ENCODE measurements at regions not wholly inside any gene's neighbourhood (a gene's known extent, or its start where the extent isn't known, plus 50 kb on each side); places are given as distances from the start of the nearest gene placed in this dataset.
"Not testable (repeated sequence)": the region's sequence is repeated elsewhere in the genome, so short reads cannot be mapped to it uniquely, and the experiment has no call there.

DNA sequence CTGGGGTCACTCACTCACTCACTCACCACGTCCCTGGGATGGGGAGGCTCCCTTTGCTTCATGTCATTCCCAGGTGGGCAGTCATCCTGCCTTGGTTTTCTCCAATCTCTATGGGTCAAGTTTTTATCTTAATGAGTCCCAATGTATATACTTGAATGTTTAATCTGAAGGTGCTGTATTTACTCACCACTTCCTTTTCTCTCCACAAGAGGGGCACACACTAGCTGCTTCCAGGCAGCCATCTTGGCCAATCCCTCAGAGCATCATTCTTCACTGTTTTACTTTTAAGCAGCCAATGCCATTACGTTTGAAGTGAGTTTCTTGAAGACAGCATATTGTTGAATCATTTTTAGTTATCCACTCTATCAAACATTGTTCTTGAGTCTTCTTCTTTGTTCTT lies 153.4 kb upstream of the ARSJ start:
- Histone ChIP-seq H3K27me3 (ENCODE audit: control insufficient read depth, insufficient read depth, low read length) (no peaks in the 10 kb centered on the region), H3K9ac (ENCODE audit: low read length in 3 of 3) (no peak overlapping the region), H3K4me1 (ENCODE audit: control insufficient read depth in 2 of 3, insufficient read depth in 2 of 3, low read depth in 1 of 3, low read length in 3 of 3) (no peaks in the 10 kb centered on the region), H3K4me3 (ENCODE audit: low read length in 3 of 3) (no peak overlapping the region), H3K36me3 (ENCODE audit: control insufficient read depth in 2 of 3, insufficient read depth in 3 of 3, low read length in 3 of 3) (no peaks in the 10 kb centered on the region), H3K9me3 (ENCODE audit: control insufficient read depth in 2 of 3, insufficient read depth in 1 of 3, low read length in 3 of 3) (no peaks in the 10 kb centered on the region), H3K27ac (ENCODE audit: low read depth in 2 of 2, low read length in 2 of 2) (no peak overlapping the region)
- FAIRE-seq, result no peak
- intact Hi-C loops (cut with DNase I), result no loop called here
- TF ChIP-seq, protein P1, sequence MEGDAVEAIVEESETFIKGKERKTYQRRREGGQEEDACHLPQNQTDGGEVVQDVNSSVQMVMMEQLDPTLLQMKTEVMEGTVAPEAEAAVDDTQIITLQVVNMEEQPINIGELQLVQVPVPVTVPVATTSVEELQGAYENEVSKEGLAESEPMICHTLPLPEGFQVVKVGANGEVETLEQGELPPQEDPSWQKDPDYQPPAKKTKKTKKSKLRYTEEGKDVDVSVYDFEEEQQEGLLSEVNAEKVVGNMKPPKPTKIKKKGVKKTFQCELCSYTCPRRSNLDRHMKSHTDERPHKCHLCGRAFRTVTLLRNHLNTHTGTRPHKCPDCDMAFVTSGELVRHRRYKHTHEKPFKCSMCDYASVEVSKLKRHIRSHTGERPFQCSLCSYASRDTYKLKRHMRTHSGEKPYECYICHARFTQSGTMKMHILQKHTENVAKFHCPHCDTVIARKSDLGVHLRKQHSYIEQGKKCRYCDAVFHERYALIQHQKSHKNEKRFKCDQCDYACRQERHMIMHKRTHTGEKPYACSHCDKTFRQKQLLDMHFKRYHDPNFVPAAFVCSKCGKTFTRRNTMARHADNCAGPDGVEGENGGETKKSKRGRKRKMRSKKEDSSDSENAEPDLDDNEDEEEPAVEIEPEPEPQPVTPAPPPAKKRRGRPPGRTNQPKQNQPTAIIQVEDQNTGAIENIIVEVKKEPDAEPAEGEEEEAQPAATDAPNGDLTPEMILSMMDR (IDR thresholded peaks at IDR 0.05; ENCODE audit: borderline replicate concordance, extremely low read depth, insufficient read depth), result no peak
- DNase-seq, result no peak

DNA sequence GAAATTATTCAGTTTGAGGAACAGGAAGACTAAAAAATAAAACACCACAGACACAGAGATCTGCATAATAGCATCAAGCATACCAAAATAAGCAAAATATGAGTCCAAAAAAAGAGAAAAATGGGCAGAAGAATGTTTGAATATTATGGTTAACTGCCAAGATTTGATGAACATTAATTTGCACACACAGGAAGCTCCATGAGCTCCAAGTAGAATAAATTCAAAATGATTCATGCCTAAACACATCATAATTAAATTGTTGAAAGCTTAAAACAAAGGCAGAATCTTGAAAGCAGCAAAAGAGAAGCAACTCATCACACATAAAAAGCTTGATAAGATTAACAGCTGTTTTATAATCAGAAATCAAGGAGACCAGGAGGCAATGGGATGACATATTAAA lies 156.6 kb upstream of the ARSJ start:
- Histone ChIP-seq H3K4me3 (ENCODE audit: low read length in 3 of 3) (no peak overlapping the region), H3K27me3 (ENCODE audit: control insufficient read depth, insufficient read depth, low read length) (no peaks in the 10 kb centered on the region), H3K9ac (ENCODE audit: low read length in 3 of 3) (no peak overlapping the region), H3K36me3 (ENCODE audit: control insufficient read depth in 2 of 3, insufficient read depth in 3 of 3, low read length in 3 of 3) (no peaks in the 10 kb centered on the region), H3K27ac (ENCODE audit: low read depth in 2 of 2, low read length in 2 of 2) (no peak overlapping the region), H3K4me1 (ENCODE audit: control insufficient read depth in 2 of 3, insufficient read depth in 2 of 3, low read depth in 1 of 3, low read length in 3 of 3) (no peaks in the 10 kb centered on the region), H3K9me3 (ENCODE audit: control insufficient read depth in 2 of 3, insufficient read depth in 1 of 3, low read length in 3 of 3) (no peaks in the 10 kb centered on the region)
- FAIRE-seq (no peak), DNase-seq (peak in 2 of 5 donors; percentile 0 to 15)
- TF ChIP-seq, protein P1 (IDR thresholded peaks at IDR 0.05; ENCODE audit: borderline replicate concordance, extremely low read depth, insufficient read depth), result no peak
- intact Hi-C loops (cut with DNase I), result no loop called here

DNA sequence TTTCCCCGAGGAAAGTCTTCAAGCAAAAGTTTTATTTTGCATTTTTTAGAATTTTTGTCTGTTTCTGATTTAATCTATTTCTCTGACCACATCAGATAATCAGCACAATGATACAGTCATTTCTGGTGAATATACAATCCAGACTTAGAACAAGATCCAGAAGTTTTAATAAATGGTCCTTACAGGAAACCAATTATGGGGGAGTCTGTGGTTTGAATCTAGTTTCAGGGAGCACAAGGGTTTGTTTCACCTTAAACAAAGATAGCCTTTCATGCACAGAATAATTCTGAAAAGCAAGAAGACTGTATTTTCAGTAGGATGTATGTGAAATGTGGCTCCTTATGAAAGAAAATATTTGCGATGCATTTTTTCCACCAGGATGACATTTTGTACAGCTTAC lies 158.5 kb upstream of the ARSJ start:
- H3K9me3 ChIP-seq (ENCODE audit: control insufficient read depth in 2 of 3, insufficient read depth in 1 of 3, low read length in 3 of 3), result no peaks in the 10 kb centered on the region
- H3K27me3 ChIP-seq (ENCODE audit: control insufficient read depth, insufficient read depth, low read length), result no peaks in the 10 kb centered on the region
- H3K4me1 ChIP-seq (ENCODE audit: control insufficient read depth in 2 of 3, insufficient read depth in 2 of 3, low read depth in 1 of 3, low read length in 3 of 3), result no peaks in the 10 kb centered on the region
- H3K36me3 ChIP-seq (ENCODE audit: control insufficient read depth in 2 of 3, insufficient read depth in 3 of 3, low read length in 3 of 3), result no peaks in the 10 kb centered on the region
- H3K9ac ChIP-seq (ENCODE audit: low read length in 3 of 3), result no peak overlapping the region
- DNase-seq (no peak), FAIRE-seq (no peak)
- TF ChIP-seq, protein P1 (IDR thresholded peaks at IDR 0.05; ENCODE audit: borderline replicate concordance, extremely low read depth, insufficient read depth), result no peak
- no peak overlapping the region for H3K27ac ChIP-seq (ENCODE audit: low read depth in 2 of 2, low read length in 2 of 2)
- H3K4me3 ChIP-seq (ENCODE audit: low read length in 3 of 3), result no peak overlapping the region
- intact Hi-C loops (cut with DNase I), result no loop called here

DNA sequence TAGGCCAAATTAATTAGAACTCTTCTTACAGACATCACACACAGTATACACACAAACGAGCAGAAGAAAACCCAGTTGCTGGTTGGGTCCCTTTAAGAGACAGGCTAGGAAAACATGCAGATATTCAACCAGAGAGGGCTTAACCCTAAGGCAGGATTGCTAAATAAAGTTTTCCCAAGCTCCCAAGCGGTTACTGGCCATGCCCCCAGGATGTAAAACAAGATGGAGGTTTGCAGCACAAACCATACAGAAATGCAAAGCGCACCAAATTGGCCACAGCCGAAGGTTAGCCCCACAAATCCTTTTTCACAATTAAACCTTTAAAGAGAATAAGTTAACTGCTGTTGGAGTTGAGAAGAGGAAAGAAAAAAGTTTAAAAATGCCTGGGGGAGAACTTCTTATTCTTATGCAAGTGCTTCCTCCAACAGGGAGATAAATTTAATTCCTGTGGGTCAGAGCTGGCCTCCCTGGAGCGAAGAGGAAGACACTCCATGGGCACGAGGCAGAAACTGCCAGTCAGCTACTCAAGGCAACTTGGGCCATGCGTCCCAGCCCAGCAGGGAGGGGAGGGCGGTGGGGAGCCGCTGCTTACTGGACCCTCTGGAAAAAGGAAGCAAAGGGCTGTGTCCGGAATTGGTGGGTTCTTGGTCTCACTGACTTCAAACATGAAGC lies 167.6 kb upstream of the ARSJ start:
- Histone ChIP-seq H3K27me3 (ENCODE audit: control insufficient read depth, insufficient read depth, low read length) (no peaks in the 10 kb centered on the region), H3K4me1 (ENCODE audit: control insufficient read depth in 2 of 3, insufficient read depth in 2 of 3, low read depth in 1 of 3, low read length in 3 of 3) (no peaks in the 10 kb centered on the region), H3K4me3 (ENCODE audit: low read length in 3 of 3) (no peak overlapping the region), H3K27ac (ENCODE audit: low read depth in 2 of 2, low read length in 2 of 2) (no peak overlapping the region), H3K36me3 (ENCODE audit: control insufficient read depth in 2 of 3, insufficient read depth in 3 of 3, low read length in 3 of 3) (no peaks in the 10 kb centered on the region), H3K9me3 (ENCODE audit: control insufficient read depth in 2 of 3, insufficient read depth in 1 of 3, low read length in 3 of 3) (no peaks in the 10 kb centered on the region), H3K9ac (ENCODE audit: low read length in 3 of 3) (no peak overlapping the region)
- intact Hi-C loops (cut with DNase I), result no loop called here
- FAIRE-seq (no peak), DNase-seq (peak in 1 of 5 donors; percentile 60)
- TF ChIP-seq, protein P1 (IDR thresholded peaks at IDR 0.05; ENCODE audit: borderline replicate concordance, extremely low read depth, insufficient read depth), result no peak

DNA sequence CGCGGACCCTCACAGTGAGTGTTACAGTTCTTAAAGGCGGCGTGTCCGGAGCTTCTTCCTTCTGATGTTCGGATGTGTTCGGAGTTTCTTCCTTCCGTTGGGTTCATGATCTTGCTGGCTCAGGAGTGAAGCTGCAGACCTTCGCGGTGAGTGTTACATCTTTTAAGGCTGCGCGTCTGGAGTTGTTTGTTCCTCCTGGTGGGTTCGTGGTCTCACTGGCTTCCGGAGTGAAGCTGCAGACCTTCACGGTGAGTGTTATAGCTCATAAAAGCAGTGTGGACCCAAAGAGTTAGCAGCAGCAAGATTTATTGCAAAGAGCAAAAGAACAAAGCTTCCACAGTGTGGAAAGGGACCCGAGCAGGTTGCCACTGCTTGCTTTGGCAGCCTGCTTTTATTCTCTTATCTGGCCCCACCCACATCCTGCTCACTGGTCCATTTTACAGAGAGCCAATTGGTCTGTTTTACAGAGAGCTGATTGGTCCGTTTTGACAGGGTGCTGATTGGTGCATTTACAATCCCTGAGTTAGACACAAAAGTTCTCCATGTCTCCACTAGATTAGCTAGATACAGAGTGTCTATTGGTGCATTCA lies 168.3 kb upstream of the ARSJ start:
- H3K9ac ChIP-seq (ENCODE audit: low read length in 3 of 3); H3K27ac ChIP-seq (ENCODE audit: low read depth in 2 of 2, low read length in 2 of 2); H3K4me3 ChIP-seq (ENCODE audit: low read length in 3 of 3); H3K36me3 ChIP-seq (ENCODE audit: control insufficient read depth in 2 of 3, insufficient read depth in 3 of 3, low read length in 3 of 3); H3K9me3 ChIP-seq (ENCODE audit: control insufficient read depth in 2 of 3, insufficient read depth in 1 of 3, low read length in 3 of 3); DNase-seq; H3K4me1 ChIP-seq (ENCODE audit: control insufficient read depth in 2 of 3, insufficient read depth in 2 of 3, low read depth in 1 of 3, low read length in 3 of 3); intact Hi-C loops (cut with DNase I); H3K27me3 ChIP-seq (ENCODE audit: control insufficient read depth, insufficient read depth, low read length); FAIRE-seq: not testable (repeated sequence)
